Activated T-helper 9 cell treated with anti-CD3 and anti-CD28 coated beads, Interleukin-2, amount 50 U/mL, for 16 hours (primary cell): ENCODE measurements at regions not wholly inside any gene's neighbourhood (a gene's known extent, or its start where the extent isn't known, plus 50 kb on each side); places are given as distances from the start of the nearest gene placed in this dataset.

Experiments
- DNase-seq: peaks from one replicate; pipeline ENCODE4 v3.0.0-alpha.2; 2020; ENCODE audit warnings: low read depth

DNA sequence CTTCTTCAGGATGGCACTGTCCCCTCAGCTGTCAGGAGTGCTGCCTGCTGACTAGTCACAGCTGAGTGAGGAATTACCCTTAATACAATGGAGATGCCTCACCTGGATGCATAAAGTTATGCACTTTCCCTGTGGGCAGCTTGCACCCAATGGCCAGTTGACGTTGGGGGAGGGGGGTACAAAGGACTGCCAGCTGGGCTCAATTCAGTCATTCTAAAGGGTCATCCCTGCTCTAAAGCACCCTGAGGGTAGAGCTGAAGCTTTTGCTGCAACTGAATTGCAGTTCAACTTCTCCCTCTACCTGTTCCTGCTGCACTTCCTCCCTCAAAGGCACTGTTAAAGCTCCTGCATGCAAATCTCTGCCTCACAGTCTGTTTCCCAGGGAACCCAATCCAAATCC is 147.8 kb upstream of the SESN3 start:
- no peak for DNase-seq

DNA sequence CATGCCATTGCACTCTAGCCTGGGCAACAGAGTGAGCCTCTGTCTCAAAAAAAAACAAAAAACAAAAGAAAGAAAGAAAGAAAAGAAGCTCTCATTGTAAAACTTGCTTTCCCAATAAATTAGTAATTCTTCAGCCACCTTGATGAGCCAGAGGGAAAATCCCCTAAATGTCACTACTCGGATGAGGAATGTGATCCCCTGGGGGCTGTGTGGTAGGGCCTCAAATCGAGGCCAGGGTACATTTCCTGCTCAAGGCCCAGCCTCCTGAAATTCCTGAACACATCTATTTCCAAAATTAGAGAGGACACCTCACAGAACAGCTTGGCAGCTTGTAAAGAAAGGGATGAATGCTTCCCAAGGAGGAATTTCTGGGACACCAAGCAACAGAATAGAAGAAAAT is 147.1 kb upstream of the SESN3 start:
- no peak for DNase-seq

DNA sequence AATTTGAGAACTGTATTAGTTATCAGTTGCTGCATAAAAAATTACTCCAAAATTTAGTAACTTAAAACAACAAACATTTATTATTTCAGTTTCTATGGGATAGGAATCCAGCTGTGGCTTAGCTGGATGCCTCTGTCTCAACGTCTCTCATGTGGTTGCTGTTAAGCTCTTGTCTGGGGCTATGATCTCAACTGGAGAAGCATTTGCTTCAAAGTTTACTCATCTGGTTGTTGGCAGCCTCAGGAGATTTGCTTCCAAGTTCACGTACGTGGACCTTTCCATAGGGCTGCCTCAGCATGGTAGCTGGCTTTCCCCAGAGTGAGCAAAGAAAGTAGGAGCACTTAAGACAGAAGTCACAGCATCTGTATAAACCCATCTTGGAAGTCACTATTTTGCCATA is 144.9 kb upstream of the SESN3 start:
- DNase-seq = no peak

DNA sequence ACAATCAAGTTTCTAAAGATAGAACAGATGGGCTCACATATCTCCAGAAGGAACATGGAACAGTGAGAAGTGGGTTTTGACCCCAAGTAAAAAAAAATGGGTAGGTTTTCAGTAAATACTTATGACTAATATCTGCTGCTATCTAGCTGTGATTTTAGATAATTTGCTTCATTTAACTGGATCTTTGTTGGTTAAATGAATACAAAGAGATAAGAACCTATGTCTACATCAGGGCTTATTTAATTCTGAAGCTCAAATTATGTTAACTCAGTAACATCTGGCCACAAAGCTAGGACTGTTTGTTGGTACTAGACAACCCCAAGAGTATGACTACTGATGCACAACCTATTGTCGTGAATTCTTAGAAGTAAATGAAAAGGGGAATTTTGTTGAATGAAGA is 144.4 kb upstream of the SESN3 start:
- no peak for DNase-seq

DNA sequence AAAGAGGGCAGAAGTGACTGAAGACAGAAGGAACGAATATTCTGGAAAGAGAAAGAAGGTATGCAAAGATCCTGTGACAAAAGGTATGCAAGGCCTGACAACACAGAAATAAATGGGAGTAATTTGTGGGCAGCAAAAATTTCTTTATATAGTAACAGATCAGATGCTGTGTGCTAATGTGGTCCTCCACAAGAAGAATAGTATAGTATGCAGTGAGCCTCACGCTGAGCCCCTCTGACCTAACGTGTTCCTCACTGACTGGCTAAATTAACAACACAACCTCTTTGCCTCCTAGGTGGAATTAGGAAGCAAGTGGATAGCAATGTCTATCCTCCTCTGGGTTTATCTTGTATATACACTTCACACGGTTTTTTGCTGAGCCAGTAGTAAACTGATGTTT is 143.1 kb upstream of the SESN3 start:
- DNase-seq = no peak

DNA sequence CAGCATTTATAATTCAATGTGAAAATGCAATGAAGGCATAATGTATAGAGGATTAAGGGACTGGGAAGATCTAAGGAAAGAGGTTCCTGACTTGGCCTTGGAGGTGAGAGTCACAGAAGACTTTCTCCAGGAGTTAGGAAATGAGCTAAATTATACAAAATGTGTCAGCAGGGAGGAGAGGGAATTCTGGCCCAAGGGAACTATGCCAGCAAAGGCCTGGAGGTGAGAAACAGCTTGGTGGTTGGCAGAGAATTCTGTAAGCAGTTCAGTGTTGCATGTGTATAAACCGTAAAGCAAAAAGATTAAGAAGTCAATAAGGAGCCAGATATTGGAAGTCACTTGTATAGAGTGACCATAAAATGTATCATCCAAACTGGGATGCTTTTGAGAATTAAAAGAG is 142.2 kb upstream of the SESN3 start:
- no peak for DNase-seq

DNA sequence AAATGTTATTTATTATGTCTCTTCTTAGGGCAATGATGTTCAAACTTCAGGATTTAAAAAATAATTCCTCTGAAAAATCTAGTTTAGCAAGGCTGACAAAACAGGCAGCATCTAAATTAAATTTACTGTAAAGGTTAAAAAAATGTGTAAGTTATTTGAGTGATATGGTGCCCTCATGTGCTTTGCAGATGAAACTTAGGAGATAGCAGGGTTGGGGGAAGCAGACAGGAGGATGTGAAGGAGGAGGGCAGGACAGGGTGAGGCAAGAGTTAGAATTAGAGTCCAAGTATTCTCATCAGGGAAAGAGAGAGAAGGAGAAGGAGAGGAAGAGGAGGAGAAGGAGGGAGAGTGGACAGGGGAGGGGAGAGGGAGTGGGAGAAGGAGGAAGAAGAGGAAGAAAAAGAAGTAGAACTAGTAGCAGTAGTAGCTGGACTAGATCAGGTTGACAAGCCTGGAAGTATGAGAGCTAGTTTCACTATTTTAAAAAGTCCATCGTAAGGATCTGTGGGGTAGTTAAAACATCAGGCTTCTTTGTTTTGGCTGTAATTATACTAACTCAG is 141.2 kb upstream of the SESN3 start:
- DNase-seq = no peak

DNA sequence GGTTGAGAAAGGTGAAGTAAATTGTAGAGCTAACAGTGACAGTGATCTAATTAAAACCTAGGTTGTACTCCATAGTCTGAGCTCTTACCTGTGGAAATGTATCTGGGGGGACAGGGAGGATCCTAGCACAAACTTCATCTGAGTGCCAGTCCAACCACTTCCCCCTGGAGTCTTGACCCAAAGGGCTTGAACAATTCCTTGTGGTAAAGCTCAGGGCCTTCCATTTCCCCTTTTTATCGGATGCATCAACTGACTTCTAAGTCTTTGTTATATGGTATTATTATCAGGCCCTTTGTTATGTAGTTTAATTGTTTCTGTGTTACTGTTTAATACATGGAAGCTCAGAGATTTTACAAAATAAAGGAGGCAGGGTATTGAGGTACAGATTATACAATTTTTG is 140.2 kb upstream of the SESN3 start:
- DNase-seq = no peak

DNA sequence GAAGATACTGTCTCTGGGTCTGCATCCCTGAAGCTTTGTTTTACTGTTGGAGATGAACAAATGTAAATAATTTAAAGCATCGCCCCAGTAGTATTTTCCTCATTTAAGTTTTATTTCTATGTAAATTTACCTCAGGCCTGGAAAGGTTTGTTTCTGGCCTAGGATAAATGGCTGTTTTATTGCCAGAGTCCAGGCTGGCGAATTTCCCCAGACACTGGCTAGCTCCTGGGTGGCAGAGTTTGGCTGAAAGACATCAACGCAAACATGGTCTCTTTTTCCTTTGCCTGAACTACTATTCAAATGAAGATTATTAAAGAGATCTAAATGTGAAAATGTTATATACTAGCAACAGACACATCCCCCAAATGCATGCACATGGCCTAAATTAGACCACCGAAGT is 136.7 kb upstream of the SESN3 start:
- DNase-seq = no peak

DNA sequence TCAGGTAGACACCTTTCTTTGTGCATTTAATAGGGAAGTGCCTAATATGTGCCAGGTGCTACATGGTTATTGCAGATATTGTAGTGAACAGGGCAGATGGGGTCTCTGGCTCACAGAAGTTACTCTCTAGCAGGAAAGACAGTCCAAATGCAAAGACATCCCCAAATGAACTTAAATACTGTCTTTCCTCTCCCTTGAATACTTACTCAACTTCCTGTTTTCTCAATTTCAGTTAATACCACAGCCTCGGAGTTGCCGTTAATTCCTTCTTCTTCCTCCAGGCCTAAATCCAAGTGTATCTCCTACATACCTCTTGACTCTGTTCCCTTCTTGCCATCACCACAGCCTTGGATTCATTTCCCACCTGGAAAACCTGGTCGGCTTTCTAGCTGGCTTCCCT is 134.3 kb upstream of the SESN3 start:
- no peak for DNase-seq

DNA sequence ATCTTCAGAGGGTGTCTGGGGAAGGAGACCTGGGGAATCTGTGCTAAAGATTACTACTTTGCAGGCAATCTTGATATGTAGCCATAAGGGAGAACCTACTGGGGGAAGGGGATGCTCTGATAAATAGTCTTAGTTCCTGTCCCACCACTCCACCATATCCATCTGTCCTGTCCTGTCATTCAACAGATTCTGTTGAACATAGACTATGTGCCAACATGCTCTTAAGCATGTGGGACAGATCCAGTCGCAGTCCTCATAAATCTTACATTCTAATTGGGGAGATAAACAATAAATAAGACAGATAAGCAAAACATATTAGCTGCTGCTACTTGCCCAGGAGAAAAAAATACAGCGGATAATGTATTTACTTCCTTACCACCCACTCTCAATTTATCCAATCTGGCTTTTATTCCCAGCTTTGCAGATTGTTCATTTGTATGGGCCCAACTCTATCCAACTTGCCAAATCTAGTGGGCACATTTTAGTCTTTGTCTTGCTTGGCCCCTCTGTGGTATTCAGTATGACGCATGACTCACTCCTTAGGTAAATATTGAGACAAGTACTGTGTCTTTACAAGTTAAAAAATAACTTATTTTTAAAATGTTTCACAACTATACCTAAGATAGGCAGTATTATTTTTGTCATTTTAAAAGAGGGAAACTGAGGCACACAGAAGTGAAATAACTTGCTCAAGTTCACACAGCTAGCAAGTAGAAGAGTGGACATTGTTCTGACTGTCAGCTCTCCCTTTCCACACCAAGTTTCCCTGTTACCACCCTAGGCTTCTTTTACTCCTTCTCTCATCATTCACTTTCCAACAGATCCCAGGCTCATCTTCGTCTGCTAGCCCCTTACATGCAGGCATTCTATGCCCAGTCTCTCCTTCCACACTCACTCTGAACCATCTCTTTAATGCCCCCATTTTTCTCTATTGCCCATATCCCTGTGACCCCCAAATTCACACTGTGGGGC is 133.6 kb upstream of the SESN3 start:
- DNase-seq = no peak

DNA sequence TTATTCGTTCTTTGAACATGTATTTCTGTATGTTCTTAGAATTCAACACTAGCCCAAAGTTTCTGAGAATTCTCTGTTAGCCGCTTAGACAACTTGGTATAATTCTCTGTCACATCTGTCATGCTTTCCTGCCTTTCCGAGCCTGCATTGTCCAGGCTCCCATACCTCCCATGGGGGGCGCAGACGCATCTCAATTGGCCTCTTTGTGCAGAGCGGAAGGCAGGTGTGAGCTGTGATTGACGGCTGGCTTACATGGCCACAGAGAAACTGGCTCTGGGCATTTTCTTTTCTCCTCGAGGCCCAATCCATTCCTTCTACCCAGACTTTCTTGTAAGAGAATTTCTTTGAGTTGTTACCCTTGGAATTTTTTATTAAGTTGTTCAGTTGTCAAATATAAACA is 132.7 kb upstream of the SESN3 start:
- DNase-seq = no peak

DNA sequence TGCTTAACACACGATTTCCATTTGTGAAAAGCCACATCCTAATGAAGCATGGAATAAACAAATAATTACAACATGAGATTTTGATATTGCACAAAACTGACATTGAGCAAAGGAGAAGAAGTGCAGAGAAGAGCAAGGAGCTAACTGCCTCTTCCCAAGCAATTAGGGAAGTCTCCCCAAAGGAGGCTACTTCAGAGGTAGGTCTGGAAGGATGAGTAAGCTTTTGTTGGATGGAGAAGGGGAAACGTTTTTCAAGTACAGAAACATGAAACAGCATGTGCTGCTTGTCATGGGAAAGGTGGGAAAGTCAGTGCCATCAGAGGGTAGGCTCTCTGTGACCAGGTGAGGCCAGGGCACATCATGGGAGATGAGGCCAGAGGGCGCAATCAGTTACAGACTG is 132.2 kb upstream of the SESN3 start:
- no peak for DNase-seq

DNA sequence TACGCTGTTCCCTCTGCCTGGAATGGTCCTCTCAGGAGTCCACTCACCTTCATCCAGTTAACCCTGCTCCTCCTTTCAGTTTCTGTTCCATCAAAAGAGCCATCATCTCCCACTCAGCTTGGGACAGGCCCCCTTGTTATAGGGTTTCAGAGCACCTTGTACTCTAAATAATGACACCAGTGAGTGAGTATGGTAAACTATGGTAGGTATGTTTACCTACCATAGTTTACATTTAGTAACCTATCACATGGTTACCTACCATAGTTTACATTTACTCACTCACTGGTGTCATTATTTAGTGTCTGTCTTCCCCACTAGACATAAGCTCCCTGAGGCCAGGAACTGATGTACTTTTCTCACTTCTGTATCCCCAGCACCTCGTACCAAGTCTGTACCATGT is 130.2 kb upstream of the SESN3 start:
- no peak for DNase-seq

DNA sequence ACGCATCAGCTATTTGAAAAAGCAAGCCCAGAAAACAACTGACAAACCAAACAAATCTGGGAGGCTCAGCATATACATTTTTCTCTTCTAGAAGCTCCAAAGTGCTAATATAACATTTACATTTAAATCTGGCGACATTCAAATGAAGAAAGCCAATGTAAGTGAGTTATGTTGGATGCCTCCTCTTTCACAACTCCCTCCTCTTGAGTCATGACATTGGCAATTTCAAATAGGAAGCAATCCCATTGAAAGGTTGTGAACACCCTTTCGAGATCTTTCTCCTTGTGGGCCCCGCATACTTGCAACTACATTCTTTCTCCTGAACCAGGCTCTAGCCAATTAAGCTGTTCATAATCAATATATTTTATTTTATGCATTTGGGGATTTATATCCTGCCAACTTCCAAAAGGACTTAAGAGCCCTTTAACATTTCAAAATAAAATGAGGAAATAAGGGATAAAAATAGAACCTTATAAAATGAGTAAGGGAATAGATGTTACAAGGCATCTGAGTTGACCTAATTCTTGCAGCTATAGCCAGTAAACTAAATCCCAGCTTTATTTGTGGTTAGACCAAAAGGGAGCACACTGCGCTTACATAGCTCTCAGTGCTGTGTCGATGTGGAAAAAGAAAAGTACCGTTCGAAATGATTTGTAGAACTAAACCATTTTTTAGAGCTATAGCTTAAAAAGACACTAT is 129.5 kb upstream of the SESN3 start:
- no peak for DNase-seq

DNA sequence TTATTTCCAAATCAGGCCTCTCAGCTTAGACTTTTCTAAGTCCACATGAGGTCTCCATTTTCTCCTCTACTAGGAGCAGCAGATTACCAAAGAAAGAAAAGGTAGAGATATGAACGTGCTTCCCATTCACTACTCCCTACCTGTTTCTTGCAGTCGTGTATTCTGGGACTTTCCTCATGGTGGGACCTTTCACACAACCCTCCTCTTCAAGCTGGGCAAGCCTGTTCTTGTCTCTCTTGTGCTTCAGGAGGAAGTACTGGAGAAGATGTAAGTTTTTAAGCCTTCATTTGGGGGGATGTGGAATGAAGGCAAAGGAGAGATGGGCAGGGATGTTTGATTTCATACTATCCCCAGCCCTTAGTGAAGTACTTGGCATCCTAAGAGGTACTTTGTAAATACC is 128.8 kb upstream of the SESN3 start:
- no peak for DNase-seq

DNA sequence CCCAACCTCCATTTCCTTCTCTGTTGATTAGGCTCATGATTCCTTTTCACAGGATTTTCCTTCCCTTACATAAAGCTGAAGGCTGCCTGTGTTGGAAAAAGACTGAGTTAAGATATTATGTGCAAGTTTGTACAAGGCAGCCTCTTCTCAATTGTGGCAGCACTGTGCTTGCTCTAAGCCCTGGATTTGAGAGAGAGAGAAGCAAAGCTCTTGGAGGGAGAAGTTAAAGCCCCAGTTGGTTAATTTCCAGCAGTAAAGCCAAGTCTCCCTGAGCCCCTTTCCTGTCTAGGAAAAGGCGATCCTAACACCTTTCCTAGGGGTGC is 128.3 kb upstream of the SESN3 start:
- no peak for DNase-seq

DNA sequence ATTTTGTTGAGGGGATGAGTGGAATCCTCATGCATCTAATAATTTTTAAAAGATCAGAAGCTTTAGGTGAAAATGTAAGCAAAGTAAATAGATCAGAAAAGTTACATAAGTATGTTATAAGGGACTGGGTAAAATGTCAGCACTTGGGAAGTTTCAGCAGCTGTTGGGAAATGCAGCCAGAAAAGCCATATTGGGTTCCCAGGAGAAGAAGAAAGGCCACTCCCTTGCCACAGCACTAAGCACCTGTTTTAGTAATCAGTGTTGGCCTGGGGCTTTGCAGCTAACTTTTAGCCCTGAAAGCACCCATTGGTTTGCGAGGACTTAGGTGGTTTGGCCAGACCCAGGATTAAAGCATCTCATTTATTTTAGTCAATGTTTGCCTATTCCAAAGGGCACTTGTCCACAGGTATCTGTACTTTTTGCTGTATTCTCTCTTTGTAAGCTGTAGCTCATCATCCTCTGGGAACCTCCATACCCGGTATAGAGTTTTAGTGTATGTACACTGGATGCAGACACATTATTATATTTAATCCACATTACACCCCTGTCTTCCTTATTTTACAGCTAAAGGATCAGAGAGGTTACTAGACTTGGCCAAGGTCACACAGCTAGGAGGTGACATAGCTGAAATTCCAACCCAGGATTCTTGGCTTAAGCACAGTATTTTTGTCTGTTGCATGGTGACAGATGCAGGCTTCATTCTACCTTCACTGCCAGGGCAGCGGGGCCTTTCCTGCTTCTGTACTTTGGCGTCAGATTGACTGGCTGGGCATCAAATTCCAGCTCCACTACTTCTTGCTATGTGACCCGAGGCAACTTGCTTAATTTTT is 127.7 kb upstream of the SESN3 start:
- DNase-seq = no peak

DNA sequence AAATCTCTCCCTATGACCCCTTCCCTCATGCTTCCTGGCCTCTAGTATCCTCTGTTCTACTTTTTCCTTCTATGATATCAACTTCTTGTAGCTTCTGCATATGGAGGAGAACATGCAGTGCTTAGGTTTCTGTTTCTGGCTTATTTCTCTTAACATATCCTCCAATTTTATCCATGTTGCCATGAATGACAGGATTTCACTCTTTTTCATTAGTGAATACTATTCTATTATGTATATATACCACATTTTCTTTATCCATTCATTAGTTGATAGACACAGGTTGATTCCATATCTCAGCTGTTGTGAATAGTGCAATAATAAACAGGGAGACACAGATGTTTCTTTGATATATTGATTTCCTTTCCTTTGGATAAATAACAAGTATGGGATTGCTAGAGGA is 123.3 kb upstream of the SESN3 start:
- DNase-seq = no peak

DNA sequence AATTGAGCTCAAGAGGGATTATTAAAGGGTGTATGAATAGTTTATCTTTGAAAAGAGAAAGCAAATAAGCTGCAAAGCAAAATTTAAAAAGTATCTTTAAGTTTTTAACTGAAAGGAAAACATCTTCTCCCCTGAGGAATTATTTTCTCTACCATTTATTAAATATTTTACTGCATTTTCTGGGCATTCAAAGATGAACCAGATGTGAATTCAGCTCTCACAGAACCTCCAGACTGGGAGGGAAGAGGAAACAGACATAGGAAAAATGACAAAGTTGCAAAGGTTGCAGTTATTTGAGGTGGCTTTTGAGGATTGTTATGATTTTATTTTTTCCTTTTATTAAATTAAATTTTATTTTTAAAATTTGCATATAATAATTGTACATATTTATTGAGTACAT is 122.7 kb upstream of the SESN3 start:
- DNase-seq = no peak

DNA sequence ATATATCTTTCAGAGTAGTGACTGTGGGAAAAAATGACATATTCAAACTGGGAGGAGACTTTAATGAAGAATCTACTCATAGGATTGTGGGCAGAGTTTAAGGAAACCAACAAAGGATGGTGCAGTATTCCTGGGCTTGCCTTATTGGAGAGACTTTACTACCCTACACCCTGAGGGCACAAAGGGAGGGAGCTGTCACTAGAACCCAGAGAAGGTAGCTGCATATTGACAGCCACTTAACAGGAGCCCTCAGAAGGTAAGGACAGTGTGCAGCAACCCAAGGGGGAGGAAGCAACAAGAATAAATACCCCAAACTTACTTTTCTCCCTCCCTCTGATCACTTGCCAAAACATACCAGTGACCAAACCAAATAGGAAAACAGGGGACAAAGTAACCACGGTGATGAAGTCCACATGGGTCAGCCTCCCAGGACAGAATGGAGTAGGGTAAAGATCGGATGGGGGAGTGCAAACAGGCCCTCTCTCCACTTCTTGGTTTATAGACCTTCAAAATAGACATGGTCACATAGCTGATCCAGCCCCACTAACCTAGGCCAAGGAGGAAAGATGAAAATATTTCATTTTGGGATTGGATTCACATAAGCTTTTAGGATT is 121.8 kb upstream of the SESN3 start:
- DNase-seq = no peak

DNA sequence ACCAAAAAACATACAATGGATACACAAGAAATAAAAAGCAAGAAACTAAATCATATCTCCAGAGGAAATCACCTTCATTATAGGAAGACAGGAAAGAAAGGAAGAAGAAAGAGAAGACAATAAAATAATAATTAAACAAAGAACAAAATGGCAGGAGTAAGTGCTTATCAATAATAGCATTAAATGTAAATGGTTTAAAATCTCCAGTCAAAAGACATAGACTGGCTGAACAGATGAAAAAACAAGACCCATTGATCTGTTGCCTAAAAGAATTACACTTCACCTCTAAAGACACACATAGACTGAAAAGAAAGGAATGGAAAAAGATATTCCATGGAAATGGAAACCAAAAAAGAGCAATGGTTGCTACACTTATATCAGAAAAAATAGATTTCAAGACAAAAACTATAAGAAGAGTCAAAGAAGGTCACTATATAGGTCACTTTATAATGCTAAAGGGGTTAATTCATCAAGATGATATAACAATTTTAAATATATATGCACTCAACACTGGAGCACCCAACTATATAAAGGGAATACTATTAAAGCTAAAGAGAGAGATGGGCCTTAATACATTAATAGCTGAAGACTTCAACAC is 118.4 kb upstream of the SESN3 start:
- no peak for DNase-seq
